ENCODE measurements at regions not wholly inside any gene's neighbourhood (a gene's known extent, or its start where the extent isn't known, plus 50 kb on each side); places are given as distances from the start of the nearest gene placed in this dataset.

GRCh38 chr14:55977392-55978150 lies 140.6 kb upstream of the PELI2 start:
- H3K4me1 Mint-ChIP-seq (ENCODE audit: low read depth, unreplicated experiment) = peaks cover 10% of the 10 kb centered on the region
- H3K27ac Mint-ChIP-seq (ENCODE audit: unreplicated experiment) = no peak overlapping the region
- H3K4me3 Mint-ChIP-seq (ENCODE audit: unreplicated experiment) = no peak overlapping the region
- peaks cover 13% of the 10 kb centered on the region for H3K36me3 Mint-ChIP-seq (ENCODE audit: unreplicated experiment)
- H3K9me3 Mint-ChIP-seq (ENCODE audit: unreplicated experiment) = peaks cover 2% of the 10 kb centered on the region
- TF ChIP-seq, protein P1, sequence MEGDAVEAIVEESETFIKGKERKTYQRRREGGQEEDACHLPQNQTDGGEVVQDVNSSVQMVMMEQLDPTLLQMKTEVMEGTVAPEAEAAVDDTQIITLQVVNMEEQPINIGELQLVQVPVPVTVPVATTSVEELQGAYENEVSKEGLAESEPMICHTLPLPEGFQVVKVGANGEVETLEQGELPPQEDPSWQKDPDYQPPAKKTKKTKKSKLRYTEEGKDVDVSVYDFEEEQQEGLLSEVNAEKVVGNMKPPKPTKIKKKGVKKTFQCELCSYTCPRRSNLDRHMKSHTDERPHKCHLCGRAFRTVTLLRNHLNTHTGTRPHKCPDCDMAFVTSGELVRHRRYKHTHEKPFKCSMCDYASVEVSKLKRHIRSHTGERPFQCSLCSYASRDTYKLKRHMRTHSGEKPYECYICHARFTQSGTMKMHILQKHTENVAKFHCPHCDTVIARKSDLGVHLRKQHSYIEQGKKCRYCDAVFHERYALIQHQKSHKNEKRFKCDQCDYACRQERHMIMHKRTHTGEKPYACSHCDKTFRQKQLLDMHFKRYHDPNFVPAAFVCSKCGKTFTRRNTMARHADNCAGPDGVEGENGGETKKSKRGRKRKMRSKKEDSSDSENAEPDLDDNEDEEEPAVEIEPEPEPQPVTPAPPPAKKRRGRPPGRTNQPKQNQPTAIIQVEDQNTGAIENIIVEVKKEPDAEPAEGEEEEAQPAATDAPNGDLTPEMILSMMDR (IDR thresholded peaks at IDR 0.05; ENCODE audit: partially characterized antibody, unreplicated experiment) = no peak
- peaks cover 1% of the 10 kb centered on the region for H3K27me3 Mint-ChIP-seq (ENCODE audit: unreplicated experiment)
- DNase-seq = no peak

DNA sequence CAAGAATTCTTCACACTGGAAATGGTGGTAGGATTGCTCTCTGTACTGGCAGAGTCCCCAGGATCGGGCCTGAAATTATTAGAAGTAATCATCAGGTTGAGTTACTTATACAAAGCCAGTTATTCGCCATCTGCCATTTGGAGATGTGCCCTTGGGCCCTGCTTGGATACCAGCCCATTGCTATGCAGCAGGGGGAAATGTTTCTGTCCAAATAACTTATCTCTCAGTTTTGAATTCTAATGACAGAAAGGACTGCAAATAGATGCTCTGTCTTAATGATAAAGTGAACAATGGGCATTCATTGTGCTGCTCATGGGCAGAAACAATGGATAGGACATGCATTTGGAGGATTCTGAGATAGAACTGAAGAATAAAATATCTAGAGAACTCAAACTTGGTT lies 139.1 kb upstream of the PELI2 start:
- Mint-ChIP-seq H3K36me3 (ENCODE audit: unreplicated experiment) (peaks cover 13% of the 10 kb centered on the region), H3K27me3 (ENCODE audit: unreplicated experiment) (peaks cover 1% of the 10 kb centered on the region), H3K27ac (ENCODE audit: unreplicated experiment) (no peak overlapping the region), H3K9me3 (ENCODE audit: unreplicated experiment) (no peaks in the 10 kb centered on the region), H3K4me1 (ENCODE audit: low read depth, unreplicated experiment) (peaks cover 4% of the 10 kb centered on the region), H3K4me3 (ENCODE audit: unreplicated experiment) (no peak overlapping the region)
- TF ChIP-seq, protein P1 (IDR thresholded peaks at IDR 0.05; ENCODE audit: partially characterized antibody, unreplicated experiment) = no peak
- DNase-seq = no peak

DNA sequence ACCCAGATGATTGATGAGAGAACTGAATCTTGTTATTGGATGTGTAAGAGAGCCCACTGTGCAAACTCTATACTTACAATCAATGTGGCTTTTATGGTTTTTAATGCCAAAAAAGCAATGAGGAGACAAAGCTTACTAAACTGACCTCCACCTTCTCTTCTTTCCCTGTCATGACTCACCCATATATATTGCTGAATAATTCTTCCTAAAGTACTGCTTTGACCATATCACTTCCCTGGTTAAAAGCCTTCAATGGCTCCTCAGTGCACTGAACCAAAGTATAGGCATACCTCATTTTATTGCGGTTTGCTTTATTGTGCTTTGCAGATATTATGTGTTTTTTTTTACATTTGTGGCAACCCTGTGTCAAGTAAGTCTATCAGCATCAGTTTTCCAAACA lies 138.4 kb upstream of the PELI2 start:
- Mint-ChIP-seq H3K27ac (ENCODE audit: unreplicated experiment) (no peak overlapping the region), H3K27me3 (ENCODE audit: unreplicated experiment) (peaks cover 1% of the 10 kb centered on the region), H3K4me1 (ENCODE audit: low read depth, unreplicated experiment) (peaks cover 4% of the 10 kb centered on the region), H3K9me3 (ENCODE audit: unreplicated experiment) (no peaks in the 10 kb centered on the region), H3K4me3 (ENCODE audit: unreplicated experiment) (no peak overlapping the region), H3K36me3 (ENCODE audit: unreplicated experiment) (peaks cover 13% of the 10 kb centered on the region)
- TF ChIP-seq, protein P1 (IDR thresholded peaks at IDR 0.05; ENCODE audit: partially characterized antibody, unreplicated experiment) = no peak
- DNase-seq = no peak

DNA sequence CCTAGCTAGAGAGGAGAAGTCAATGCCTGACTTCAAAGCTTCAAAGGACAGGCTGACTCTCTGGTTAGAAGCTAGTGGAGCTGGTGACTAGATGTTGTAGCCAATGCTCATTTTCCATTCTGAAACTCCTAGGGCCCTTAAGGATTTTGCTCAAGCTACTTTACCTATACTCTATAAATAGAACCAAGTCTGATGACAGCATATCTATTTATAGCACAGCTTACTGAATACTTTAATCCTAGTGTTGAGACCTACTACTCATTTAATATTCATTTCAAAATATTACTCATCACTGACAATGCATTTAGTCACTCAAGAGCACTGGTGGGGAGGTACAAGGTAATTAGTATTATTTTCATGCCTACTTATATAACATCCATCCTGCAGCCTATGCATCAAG lies 137.2 kb upstream of the PELI2 start:
- Mint-ChIP-seq H3K27ac (ENCODE audit: unreplicated experiment) (no peak overlapping the region), H3K4me3 (ENCODE audit: unreplicated experiment) (no peak overlapping the region), H3K36me3 (ENCODE audit: unreplicated experiment) (peaks cover 13% of the 10 kb centered on the region), H3K9me3 (ENCODE audit: unreplicated experiment) (no peaks in the 10 kb centered on the region), H3K27me3 (ENCODE audit: unreplicated experiment) (peaks cover 1% of the 10 kb centered on the region), H3K4me1 (ENCODE audit: low read depth, unreplicated experiment) (no peaks in the 10 kb centered on the region)
- TF ChIP-seq, protein P1 (IDR thresholded peaks at IDR 0.05; ENCODE audit: partially characterized antibody, unreplicated experiment) = no peak
- no peak for DNase-seq

DNA sequence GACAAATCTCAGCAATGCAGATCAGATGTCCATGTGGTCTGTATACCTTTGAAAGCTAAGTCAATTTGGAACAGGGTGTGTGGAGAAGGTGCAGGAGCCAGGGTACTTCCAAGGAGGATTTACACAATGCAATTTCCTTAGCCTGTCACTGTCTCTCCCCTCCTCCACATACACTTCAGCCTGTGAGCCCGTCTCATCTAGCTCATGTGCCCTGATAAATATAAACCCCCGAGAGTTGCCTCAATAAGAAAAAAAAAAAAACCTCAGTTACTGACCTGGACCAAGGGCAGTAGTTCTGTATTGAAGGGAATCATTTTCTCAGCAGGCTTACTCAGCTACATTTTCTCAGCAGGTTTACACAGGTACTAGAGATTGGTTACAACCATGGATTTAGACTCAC lies 132.1 kb upstream of the PELI2 start:
- Mint-ChIP-seq H3K27ac (ENCODE audit: unreplicated experiment) (no peak overlapping the region), H3K36me3 (ENCODE audit: unreplicated experiment) (peaks cover 6% of the 10 kb centered on the region)

More for the DNA sequence above, 132.1 kb upstream of the PELI2 start:
- DNase-seq = no peak
- no peaks in the 10 kb centered on the region for H3K9me3 Mint-ChIP-seq (ENCODE audit: unreplicated experiment)
- TF ChIP-seq, protein P1 (IDR thresholded peaks at IDR 0.05; ENCODE audit: partially characterized antibody, unreplicated experiment) = no peak
- no peaks in the 10 kb centered on the region for H3K4me1 Mint-ChIP-seq (ENCODE audit: low read depth, unreplicated experiment)
- H3K27me3 Mint-ChIP-seq (ENCODE audit: unreplicated experiment) = peaks cover 1% of the 10 kb centered on the region
- no peak overlapping the region for H3K4me3 Mint-ChIP-seq (ENCODE audit: unreplicated experiment)

All from glutamatergic neuron (in vitro differentiated cells).